ENCODE measurements at regions not wholly inside any gene's neighbourhood (a gene's known extent, or its start where the extent isn't known, plus 50 kb on each side); places are given as distances from the start of the nearest gene placed in this dataset.
"Not testable (repeated sequence)": the region's sequence is repeated elsewhere in the genome, so short reads cannot be mapped to it uniquely, and the experiment has no call there.

- DNase-seq: no peak
Observed at GRCh38 chr10:28995497-28995896, 293.4 kb upstream of the LYZL1 start.

- DNase-seq: no peak
Observed at GRCh38 chr10:28996345-28996744, 292.5 kb upstream of the LYZL1 start.

GRCh38 chr10:28996947-28997551 lies 291.8 kb upstream of the LYZL1 start:
- no peak for DNase-seq

GRCh38 chr10:28997734-28998133 lies 291.1 kb upstream of the LYZL1 start:
- DNase-seq: no peak

- no peak for DNase-seq
Observed at GRCh38 chr10:29001801-29002200, 287.1 kb upstream of the LYZL1 start.

GRCh38 chr10:29003014-29003413 lies 285.9 kb upstream of the LYZL1 start:
- DNase-seq: not testable (repeated sequence)

GRCh38 chr10:29005988-29006387 lies 282.9 kb upstream of the LYZL1 start:
- no peak for DNase-seq

GRCh38 chr10:29007370-29007747 lies 281.5 kb upstream of the LYZL1 start:
- DNase-seq: no peak

- DNase-seq: no peak
Observed at GRCh38 chr10:29007748-29008610, 280.9 kb upstream of the LYZL1 start.

- no peak for DNase-seq
Observed at GRCh38 chr10:29009464-29009863, 279.4 kb upstream of the LYZL1 start.

- no peak for DNase-seq
Observed at GRCh38 chr10:29011516-29011915, 277.4 kb upstream of the LYZL1 start.

- DNase-seq: no peak
Observed at GRCh38 chr10:29012926-29013554, 275.8 kb upstream of the LYZL1 start.

GRCh38 chr10:29021591-29021990 lies 267.3 kb upstream of the LYZL1 start:
- no peak for DNase-seq

GRCh38 chr10:29022513-29022912 lies 266.4 kb upstream of the LYZL1 start:
- no peak for DNase-seq

GRCh38 chr10:29023678-29024077 lies 265.2 kb upstream of the LYZL1 start:
- no peak for DNase-seq

GRCh38 chr10:29026065-29026797 lies 262.6 kb upstream of the LYZL1 start:
- no peak for DNase-seq

GRCh38 chr10:29026802-29027580 lies 261.9 kb upstream of the LYZL1 start:
- no peak for DNase-seq

- no peak for DNase-seq
Observed at GRCh38 chr10:29028486-29028885, 260.4 kb upstream of the LYZL1 start.

- DNase-seq: no peak
Observed at GRCh38 chr10:29030900-29031299, 258.0 kb upstream of the LYZL1 start.

- DNase-seq: no peak
Observed at GRCh38 chr10:29032169-29032568, 256.7 kb upstream of the LYZL1 start.

- DNase-seq: no peak
Observed at GRCh38 chr10:29033311-29033940, 255.4 kb upstream of the LYZL1 start.

GRCh38 chr10:29034592-29034991 lies 254.3 kb upstream of the LYZL1 start:
- no peak for DNase-seq

All from NCI-H187 treated with DMSO at 0.1 percent for 48 hours (cell line).